SKM-1 (cell line): ENCODE measurements at regions not wholly inside any gene's neighbourhood (a gene's known extent, or its start where the extent isn't known, plus 50 kb on each side); places are given as distances from the start of the nearest gene placed in this dataset.

Experiments used
- DNase-seq: peaks from one replicate; lab custom pipeline; 2025; ENCODE audit not compliant: unreplicated experiment; lab: John Stamatoyannopoulos, UW

GRCh38 chr16:73326221-73326620 is 278.3 kb upstream of the ZFHX3 start:
- no peak for DNase-seq

- no peak for DNase-seq
Measured at GRCh38 chr16:73323880-73324279, 276.0 kb upstream of the ZFHX3 start.

- DNase-seq: no peak
Measured at GRCh38 chr16:73322856-73323255, 274.9 kb upstream of the ZFHX3 start.

- DNase-seq: no peak
Measured at GRCh38 chr16:73321853-73322252, 273.9 kb upstream of the ZFHX3 start.

GRCh38 chr16:73319737-73320136 is 271.8 kb upstream of the ZFHX3 start:
- no peak for DNase-seq

GRCh38 chr16:73319261-73319660 is 271.3 kb upstream of the ZFHX3 start:
- DNase-seq: no peak

GRCh38 chr16:73317321-73317857 is 269.5 kb upstream of the ZFHX3 start:
- DNase-seq: no peak

GRCh38 chr16:73315645-73316044 is 267.7 kb upstream of the ZFHX3 start:
- no peak for DNase-seq

- no peak for DNase-seq
Measured at GRCh38 chr16:73313950-73314349, 266.0 kb upstream of the ZFHX3 start.

- DNase-seq: no peak
Measured at GRCh38 chr16:73311857-73312723, 264.2 kb upstream of the ZFHX3 start.

- DNase-seq: no peak
Measured at GRCh38 chr16:73308771-73309170, 260.8 kb upstream of the ZFHX3 start.

GRCh38 chr16:73306901-73307413 is 259.0 kb upstream of the ZFHX3 start:
- DNase-seq: no peak

- DNase-seq: no peak
Measured at GRCh38 chr16:73304008-73304774, 256.3 kb upstream of the ZFHX3 start.

GRCh38 chr16:73302942-73303341 is 255.0 kb upstream of the ZFHX3 start:
- no peak for DNase-seq

- no peak for DNase-seq
Measured at GRCh38 chr16:73301984-73302383, 254.1 kb upstream of the ZFHX3 start.

- DNase-seq: no peak
Measured at GRCh38 chr16:73299346-73299745, 251.4 kb upstream of the ZFHX3 start.

GRCh38 chr16:73298562-73298961 is 250.6 kb upstream of the ZFHX3 start:
- DNase-seq: no peak

GRCh38 chr16:73290258-73290657 is 242.3 kb upstream of the ZFHX3 start:
- no peak for DNase-seq

GRCh38 chr16:73289232-73289631 is 241.3 kb upstream of the ZFHX3 start:
- no peak for DNase-seq

- DNase-seq: no peak
Measured at GRCh38 chr16:73288520-73288919, 240.6 kb upstream of the ZFHX3 start.

GRCh38 chr16:73287859-73288405 is 240.0 kb upstream of the ZFHX3 start:
- no peak for DNase-seq
